Astrocyte (in vitro differentiated cells and primary cell): ENCODE measurements at regions not wholly inside any gene's neighbourhood (a gene's known extent, or its start where the extent isn't known, plus 50 kb on each side); places are given as distances from the start of the nearest gene placed in this dataset.
A peak's percentile ranks its signal among the peaks of the same experiment; 100 is the strongest.

ENCODE experiments used
- DNase-seq: peaks from one replicate; pipeline ENCODE4 v3.0.0-alpha.2; 2010; ENCODE audit warnings: low read depth
- FAIRE-seq: peaks from 2 replicates; lab custom pipeline; 2011; peaks lifted over from hg19 to GRCh38; lab: Jason Lieb, UNC
- H2AFZ ChIP-seq: 2 replicates; pipeline ENCODE4 v1.6.0; 2012; ENCODE audit warnings: low read depth, low read length, inconsistent platforms
- H3K27ac ChIP-seq: 2 replicates; pipeline ENCODE4 v1.5.1; 2011; ENCODE audit warnings: low read depth, low read length, inconsistent platforms
- H3K27me3 ChIP-seq: 2 replicates; pipeline ENCODE4 v1.6.0; 2011; ENCODE audit warnings: low read length, inconsistent platforms; ENCODE audit not compliant: insufficient read depth
- H3K36me3 ChIP-seq: 2 replicates; pipeline ENCODE4 v1.5.1; 2011; ENCODE audit warnings: low read length, inconsistent platforms; ENCODE audit not compliant: insufficient read depth
- H3K4me1 ChIP-seq: 2 replicates; pipeline ENCODE4 v1.5.1; 2011; ENCODE audit warnings: low read length, inconsistent platforms; ENCODE audit not compliant: insufficient read depth
- H3K4me2 ChIP-seq: 2 replicates; pipeline ENCODE4 v1.6.0; 2012; ENCODE audit warnings: low read length, inconsistent platforms
- H3K4me3 ChIP-seq: 2 replicates; pipeline ENCODE4 v1.5.1; 2011; ENCODE audit warnings: low read depth, mild to moderate bottlenecking, low read length, inconsistent platforms; ENCODE audit not compliant: insufficient read depth
- H3K79me2 ChIP-seq: 2 replicates; pipeline ENCODE4 v1.6.0; 2012; ENCODE audit warnings: mild to moderate bottlenecking, low read length, inconsistent platforms; ENCODE audit not compliant: insufficient read depth
- H3K9ac ChIP-seq: 2 replicates; pipeline ENCODE4 v1.6.0; 2012; ENCODE audit warnings: mild to moderate bottlenecking, low read length, inconsistent platforms
- H3K9me3 ChIP-seq: 2 replicates; pipeline ENCODE4 v1.5.1; 2012; ENCODE audit warnings: low read depth, mild to moderate bottlenecking, low read length, inconsistent platforms; ENCODE audit not compliant: insufficient read depth
- H4K20me1 ChIP-seq: 2 replicates; pipeline ENCODE4 v1.6.0; 2012; ENCODE audit warnings: low read length, inconsistent platforms; ENCODE audit not compliant: insufficient read depth
- H3K27ac Mint-ChIP-seq: one replicate; pipeline ENCODE4 v1.8.0; 2021; ENCODE audit warnings: mild to moderate bottlenecking, mixed read lengths; ENCODE audit not compliant: unreplicated experiment
- H3K27me3 Mint-ChIP-seq: one replicate; pipeline ENCODE4 v1.8.0; 2021; ENCODE audit warnings: low read depth, mixed read lengths; ENCODE audit not compliant: unreplicated experiment
- H3K36me3 Mint-ChIP-seq: one replicate; pipeline ENCODE4 v1.8.0; 2021; ENCODE audit warnings: low read depth, mixed read lengths; ENCODE audit not compliant: unreplicated experiment
- H3K4me1 Mint-ChIP-seq: one replicate; pipeline ENCODE4 v1.8.0; 2021; ENCODE audit warnings: low read depth, mixed read lengths; ENCODE audit not compliant: unreplicated experiment
- H3K4me3 Mint-ChIP-seq: one replicate; pipeline ENCODE4 v1.8.0; 2021; ENCODE audit warnings: mild to moderate bottlenecking, moderate library complexity, mixed read lengths; ENCODE audit not compliant: unreplicated experiment
- H3K9me3 Mint-ChIP-seq: one replicate; pipeline ENCODE4 v1.8.0; 2021; ENCODE audit warnings: mild to moderate bottlenecking, mixed read lengths; ENCODE audit not compliant: unreplicated experiment
- CTCF ChIP-seq: IDR thresholded peaks from 2 replicates; pipeline ENCODE4 v1.5.1; 2011; ENCODE audit warnings: low read depth, mild to moderate bottlenecking, inconsistent platforms, low read length, moderate library complexity; ENCODE audit not compliant: insufficient read depth
- EZH2 ChIP-seq: IDR thresholded peaks from 2 replicates; pipeline ENCODE4 v1.6.1; 2012; ENCODE audit warnings: mild to moderate bottlenecking, low read length, inconsistent platforms; ENCODE audit not compliant: insufficient read depth

GRCh38 chr1:25026730-25027450 lies 96.8 kb upstream of the RUNX3 start:
- Mint-ChIP-seq H3K4me3 (no peak overlapping the region), H3K27ac (no peak overlapping the region), H3K36me3 (no peaks in the 10 kb centered on the region), H3K4me1 (peaks cover 22% of the 10 kb centered on the region), H3K9me3 (no peaks in the 10 kb centered on the region), H3K27me3 (peaks cover 21% of the 10 kb centered on the region)
- no peak for FAIRE-seq
- TF ChIP-seq CTCF (no peak), EZH2 (no peak)
- no peak overlapping the region for H3K27ac ChIP-seq
- peaks cover 3% of the 10 kb centered on the region for H3K27me3 ChIP-seq
- no peak for DNase-seq
- H3K4me1 ChIP-seq = peaks cover 40% of the 10 kb centered on the region
- H3K4me2 ChIP-seq = no peak overlapping the region
- no peaks in the 10 kb centered on the region for H3K79me2 ChIP-seq
- H3K9ac ChIP-seq = peak overlapping the region; percentile 29
- H2AFZ ChIP-seq = peak overlapping the region; percentile 6
- no peak overlapping the region for H3K4me3 ChIP-seq
- H3K9me3 ChIP-seq = no peaks in the 10 kb centered on the region
- no peaks in the 10 kb centered on the region for H3K36me3 ChIP-seq
- no peaks in the 10 kb centered on the region for H4K20me1 ChIP-seq

- FAIRE-seq (no peak), DNase-seq (no peak)
- no peak overlapping the region for H3K4me3 Mint-ChIP-seq
- Histone ChIP-seq H3K36me3 (no peaks in the 10 kb centered on the region), H3K27me3 (peaks cover 3% of the 10 kb centered on the region), H3K9me3 (no peaks in the 10 kb centered on the region), H3K4me3 (no peak overlapping the region), H2AFZ (no peak overlapping the region), H3K9ac (no peak overlapping the region), H3K27ac (no peak overlapping the region), H3K79me2 (no peaks in the 10 kb centered on the region), H3K4me1 (peaks cover 40% of the 10 kb centered on the region), H4K20me1 (no peaks in the 10 kb centered on the region), H3K4me2 (no peak overlapping the region)
- H3K27ac Mint-ChIP-seq = no peak overlapping the region
- H3K9me3 Mint-ChIP-seq = no peaks in the 10 kb centered on the region
- TF ChIP-seq EZH2 (no peak), CTCF (no peak)
- no peaks in the 10 kb centered on the region for H3K36me3 Mint-ChIP-seq
- H3K27me3 Mint-ChIP-seq = peaks cover 18% of the 10 kb centered on the region
- peaks cover 22% of the 10 kb centered on the region for H3K4me1 Mint-ChIP-seq
Observed at GRCh38 chr1:25026304-25026703, 96.2 kb upstream of the RUNX3 start.
